Activated CD8-positive, alpha-beta memory T cell treated with anti-CD3 and anti-CD28 coated beads, Interleukin-2, amount 10 ng/mL, durations not matched to agents 7 days and 5 days (primary cell): ENCODE measurements at regions not wholly inside any gene's neighbourhood (a gene's known extent, or its start where the extent isn't known, plus 50 kb on each side); places are given as distances from the start of the nearest gene placed in this dataset.
"Not testable (repeated sequence)": the region's sequence is repeated elsewhere in the genome, so short reads cannot be mapped to it uniquely, and the experiment has no call there.

Experiments
- ATAC-seq: fragments of 150-1000 bp; cut with Tn5 transposase; one replicate; pipeline ENCODE4 v1.10.0; 2021; ENCODE audit warnings: moderate library complexity
- CTCF ChIA-PET: fragments of 350-600 bp; sonication (Branson Sonifier 250); formaldehyde crosslinking; loops from one replicate; lab custom pipeline; 2021; ENCODE audit warnings: antibody characterized with exemption; lab: Charles Lee
- DNase-seq: peaks from one replicate; pipeline ENCODE4 v3.0.0-alpha.2; 2020
- H3K27ac Mint-ChIP-seq: one replicate; pipeline ENCODE4 v1.8.0; 2021; ENCODE audit warnings: mild to moderate bottlenecking, mixed read lengths
- H3K27me3 Mint-ChIP-seq: one replicate; pipeline ENCODE4 v1.8.0; 2021; ENCODE audit warnings: mixed read lengths
- H3K36me3 Mint-ChIP-seq: one replicate; pipeline ENCODE4 v1.8.0; 2021; ENCODE audit warnings: mild to moderate bottlenecking, mixed read lengths
- H3K4me1 Mint-ChIP-seq: one replicate; pipeline ENCODE4 v1.8.0; 2021; ENCODE audit warnings: mixed read lengths
- H3K4me3 Mint-ChIP-seq: one replicate; pipeline ENCODE4 v1.8.0; 2021; ENCODE audit warnings: mild to moderate bottlenecking, moderate library complexity, mixed read lengths
- H3K9me3 Mint-ChIP-seq: one replicate; pipeline ENCODE4 v1.8.0; 2022; ENCODE audit warnings: low read depth, mixed read lengths

DNA sequence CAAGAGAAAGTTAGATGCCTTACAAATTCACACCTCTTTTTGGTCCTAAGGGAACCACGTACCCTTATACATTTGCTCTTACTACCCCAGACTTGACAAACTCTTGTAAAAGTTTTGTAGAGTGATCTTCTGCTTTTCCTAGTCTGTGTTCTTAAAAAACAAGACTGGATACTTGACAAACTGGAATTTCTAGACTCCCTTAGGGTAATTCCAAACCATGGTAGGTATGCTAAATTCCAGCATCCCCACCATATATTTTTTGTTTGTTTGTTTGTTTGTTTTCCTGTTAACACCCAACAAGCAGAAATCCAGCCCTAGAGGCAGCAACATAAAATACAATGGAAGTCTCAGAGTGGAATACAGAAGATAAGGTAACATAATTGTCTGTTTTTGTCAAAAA, 280.7 kb upstream of the NR2F2 start:
- Mint-ChIP-seq H3K4me3 (no peak overlapping the region), H3K27ac (no peak overlapping the region), H3K9me3 (no peaks in the 10 kb centered on the region), H3K4me1 (no peaks in the 10 kb centered on the region), H3K36me3 (no peaks in the 10 kb centered on the region), H3K27me3 (peaks cover 58% of the 10 kb centered on the region)
- CTCF ChIA-PET = no interaction called here
- ATAC-seq (no peak), DNase-seq (no peak)

DNA sequence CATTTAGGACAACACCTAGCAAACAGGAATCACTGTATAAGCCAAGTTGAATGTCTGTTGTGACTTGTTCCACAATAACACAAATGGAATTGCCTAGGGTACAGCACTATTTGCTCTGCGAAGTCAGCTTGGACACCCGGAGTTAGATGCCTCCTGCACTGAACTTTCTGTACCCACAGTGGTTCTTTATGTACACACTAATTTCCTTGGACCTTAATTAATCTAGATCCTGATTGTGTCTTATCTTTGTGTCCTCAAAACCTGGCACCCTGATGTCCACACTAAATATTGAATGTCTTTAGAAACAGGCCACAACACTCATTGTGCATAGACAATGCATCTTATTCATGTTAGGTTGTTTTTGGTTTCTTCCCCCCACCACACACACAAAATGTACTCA, 278.9 kb upstream of the NR2F2 start:
- Mint-ChIP-seq H3K36me3 (no peaks in the 10 kb centered on the region), H3K4me3 (no peak overlapping the region), H3K27me3 (peaks cover 59% of the 10 kb centered on the region), H3K27ac (no peak overlapping the region), H3K9me3 (no peaks in the 10 kb centered on the region), H3K4me1 (no peaks in the 10 kb centered on the region)
- CTCF ChIA-PET = no interaction called here
- ATAC-seq (no peak), DNase-seq (no peak)

DNA sequence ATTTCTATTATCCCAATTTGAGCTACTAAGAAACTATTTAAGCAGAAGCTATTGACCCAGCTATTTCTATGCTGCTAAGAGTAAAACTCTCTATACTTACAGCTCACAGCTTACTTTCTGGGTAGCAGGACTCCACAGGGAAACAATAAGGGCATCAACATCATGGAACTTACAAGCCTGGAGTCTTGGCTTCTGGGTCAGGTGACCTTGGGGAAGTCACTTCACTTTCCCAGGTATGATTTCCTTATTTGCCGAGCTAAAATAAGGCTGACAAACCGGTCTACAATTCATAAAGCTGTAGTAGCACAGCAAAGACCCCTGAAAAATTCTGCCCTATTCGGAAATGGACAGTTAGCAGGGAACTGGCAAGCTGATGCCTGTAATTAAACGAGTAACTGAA, 278.3 kb upstream of the NR2F2 start:
- H3K4me1 Mint-ChIP-seq = no peaks in the 10 kb centered on the region
- DNase-seq (no peak), ATAC-seq (no peak)
- H3K27ac Mint-ChIP-seq = no peak overlapping the region
- H3K27me3 Mint-ChIP-seq = peaks cover 54% of the 10 kb centered on the region
- H3K4me3 Mint-ChIP-seq = no peak overlapping the region
- H3K36me3 Mint-ChIP-seq = no peaks in the 10 kb centered on the region
- CTCF ChIA-PET = no interaction called here
- H3K9me3 Mint-ChIP-seq = no peaks in the 10 kb centered on the region

DNA sequence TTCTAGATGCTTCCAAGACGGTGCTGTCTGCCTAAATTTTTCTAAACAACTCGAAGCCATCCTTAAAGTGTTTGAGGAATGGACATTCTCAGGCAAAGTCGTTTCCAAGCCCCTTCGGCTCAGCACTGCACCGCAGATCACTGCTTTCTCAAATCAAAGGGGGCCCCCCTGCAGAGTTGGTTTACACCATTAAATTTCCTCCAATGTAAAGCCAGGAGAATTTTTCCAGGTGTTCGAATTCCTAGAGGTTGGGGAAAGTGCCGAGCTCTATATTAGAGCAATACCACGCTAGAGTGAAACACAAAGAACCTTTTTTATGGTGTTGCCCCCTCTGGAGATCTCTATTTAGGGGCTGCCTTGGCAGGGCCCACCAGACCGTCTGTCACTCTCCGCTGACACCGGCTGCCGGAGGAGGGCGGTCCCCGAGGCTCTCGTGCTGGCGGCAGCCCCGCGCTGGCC, 277.9 kb upstream of the NR2F2 start:
- Mint-ChIP-seq H3K9me3 (no peaks in the 10 kb centered on the region), H3K4me1 (no peaks in the 10 kb centered on the region), H3K4me3 (no peak overlapping the region), H3K27me3 (peaks cover 51% of the 10 kb centered on the region), H3K27ac (no peak overlapping the region), H3K36me3 (no peaks in the 10 kb centered on the region)
- CTCF ChIA-PET = no interaction called here
- ATAC-seq (no peak), DNase-seq (no peak)

DNA sequence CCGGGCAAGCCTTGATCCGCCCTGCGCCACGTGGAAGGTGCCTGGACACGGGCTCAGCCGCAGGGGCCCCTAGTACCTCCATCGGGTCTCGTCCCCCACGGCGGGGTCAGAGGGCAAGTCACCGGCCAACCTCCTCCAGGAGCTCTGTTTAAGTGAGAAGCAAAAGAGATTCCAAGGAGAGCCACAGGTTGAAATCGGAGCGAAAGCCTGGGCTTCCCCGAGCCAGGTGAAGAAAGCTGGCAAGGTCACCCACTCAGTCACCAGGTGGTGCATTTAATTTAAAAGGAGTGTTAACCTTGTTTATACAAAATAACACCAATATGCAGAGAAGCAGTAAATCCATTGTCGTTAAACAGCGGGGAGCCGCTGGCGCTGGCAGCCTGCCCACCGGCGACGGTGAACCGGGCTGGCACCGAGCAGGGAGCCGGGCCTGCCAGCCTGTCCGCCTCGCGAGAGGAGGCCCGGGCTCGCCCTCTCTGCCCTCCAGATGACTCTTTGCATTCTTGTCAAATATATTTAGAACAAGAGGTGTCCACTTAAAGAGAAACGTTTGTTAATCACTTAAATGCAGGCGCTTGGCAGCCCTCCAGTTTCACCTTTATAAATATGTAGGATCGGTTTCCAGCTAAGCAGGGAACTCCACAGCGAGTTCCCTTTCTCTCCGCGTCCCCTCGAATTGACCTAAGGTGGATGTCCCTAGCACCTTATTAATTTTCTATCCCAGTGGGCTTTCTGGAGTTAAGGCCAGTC, 277.3 kb upstream of the NR2F2 start:
- H3K27me3 Mint-ChIP-seq = peaks cover 51% of the 10 kb centered on the region
- no peak overlapping the region for H3K4me3 Mint-ChIP-seq
- no peak for DNase-seq
- H3K9me3 Mint-ChIP-seq = no peaks in the 10 kb centered on the region
- peaks cover 4% of the 10 kb centered on the region for H3K4me1 Mint-ChIP-seq
- no peak overlapping the region for H3K27ac Mint-ChIP-seq
- no peaks in the 10 kb centered on the region for H3K36me3 Mint-ChIP-seq
- ATAC-seq = no peak
- CTCF ChIA-PET = no interaction called here

DNA sequence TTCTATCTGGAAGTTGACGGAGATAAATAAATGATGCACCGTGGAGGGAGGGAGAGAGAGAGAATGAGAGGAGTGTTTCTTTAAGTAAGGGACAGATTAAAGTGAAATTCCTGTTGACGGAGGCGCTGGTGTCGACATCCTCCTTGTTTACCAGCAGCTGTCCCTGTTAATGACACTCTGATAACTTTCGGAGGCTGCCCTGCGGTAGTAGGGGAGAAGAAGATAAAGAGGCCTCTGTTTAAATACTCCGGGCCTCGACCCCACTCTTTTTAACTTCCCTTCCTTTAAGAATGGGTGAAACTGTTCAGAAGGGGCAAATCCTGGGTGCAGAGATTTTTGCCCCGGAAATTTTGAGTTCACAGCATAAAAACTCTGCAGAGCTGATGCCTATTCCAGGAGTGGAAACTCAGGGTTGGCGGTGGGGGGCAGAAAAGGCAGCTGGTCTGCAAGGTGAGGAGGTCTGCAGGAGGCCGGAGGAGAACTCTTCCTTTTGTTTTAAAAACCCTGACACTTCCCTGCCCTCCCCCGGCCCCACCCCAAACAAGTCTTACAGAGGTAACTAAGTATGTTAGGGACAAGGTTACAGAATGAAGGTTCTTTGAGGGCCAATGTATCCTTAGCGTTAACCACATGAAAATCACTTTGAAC, 276.6 kb upstream of the NR2F2 start:
- H3K4me1 Mint-ChIP-seq = peaks cover 7% of the 10 kb centered on the region
- H3K36me3 Mint-ChIP-seq = no peaks in the 10 kb centered on the region
- H3K9me3 Mint-ChIP-seq = no peaks in the 10 kb centered on the region
- CTCF ChIA-PET = no interaction called here
- ATAC-seq (no peak), DNase-seq (no peak)
- peaks cover 49% of the 10 kb centered on the region for H3K27me3 Mint-ChIP-seq
- H3K4me3 Mint-ChIP-seq = no peak overlapping the region
- no peak overlapping the region for H3K27ac Mint-ChIP-seq

DNA sequence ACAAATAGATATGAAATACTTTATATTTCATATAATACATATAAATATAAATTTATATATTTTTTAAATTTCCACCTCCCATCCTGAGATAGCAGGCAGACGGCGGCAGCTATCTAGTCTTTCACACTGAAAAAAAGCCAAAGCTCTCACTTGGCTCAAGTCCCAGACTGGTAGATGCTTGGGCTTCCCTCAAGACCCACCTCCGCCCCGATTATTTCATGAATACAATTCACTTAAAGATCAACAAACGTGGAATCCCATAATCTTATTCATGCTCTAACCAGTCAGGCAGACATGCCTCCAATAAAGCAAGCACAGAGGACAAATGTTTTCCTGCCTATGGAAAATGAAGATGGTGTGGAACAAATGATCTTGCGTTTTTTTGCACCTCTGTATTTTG, 275.9 kb upstream of the NR2F2 start:
- DNase-seq (no peak), ATAC-seq (no peak)
- H3K27ac Mint-ChIP-seq = no peak overlapping the region
- H3K4me1 Mint-ChIP-seq = peaks cover 7% of the 10 kb centered on the region
- H3K36me3 Mint-ChIP-seq = no peaks in the 10 kb centered on the region
- no peak overlapping the region for H3K4me3 Mint-ChIP-seq
- CTCF ChIA-PET = no interaction called here
- H3K9me3 Mint-ChIP-seq = no peaks in the 10 kb centered on the region
- H3K27me3 Mint-ChIP-seq = peaks cover 42% of the 10 kb centered on the region

DNA sequence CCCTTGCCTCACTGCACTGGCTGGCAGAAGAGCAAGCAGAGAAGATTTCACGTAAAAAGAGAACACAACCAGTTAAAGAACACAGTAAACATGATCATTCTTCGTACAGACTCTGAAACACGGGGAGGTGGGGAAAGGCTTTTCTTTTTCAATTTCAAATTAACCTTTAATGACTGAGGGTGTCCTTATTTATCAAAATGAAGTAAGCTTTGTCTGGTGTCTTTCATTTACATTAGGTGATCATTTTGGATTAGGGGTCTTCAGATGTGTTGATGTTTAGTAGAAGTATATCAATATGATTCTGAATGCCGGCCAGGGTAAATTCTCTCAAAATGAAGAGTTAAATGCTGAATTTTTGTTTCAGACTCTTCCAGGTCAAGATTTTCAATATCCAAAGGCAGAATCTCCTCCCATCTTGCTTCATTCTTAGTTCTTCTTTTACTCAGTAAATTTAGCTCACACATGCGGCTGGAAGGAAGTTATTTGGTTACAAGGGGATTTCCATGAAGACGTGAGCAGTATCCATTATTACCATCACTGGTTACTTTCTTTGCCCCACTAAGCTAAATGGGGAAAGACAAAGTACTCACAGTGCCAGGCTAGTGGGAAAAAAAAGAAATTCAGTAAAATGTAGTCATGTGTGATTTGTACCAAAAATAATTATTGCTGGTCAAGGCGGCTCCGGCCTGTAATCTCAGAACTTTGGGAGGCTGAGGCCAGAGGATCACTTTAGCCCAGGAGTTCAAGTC, 272.2 kb upstream of the NR2F2 start:
- Mint-ChIP-seq H3K36me3 (no peaks in the 10 kb centered on the region), H3K4me1 (peaks cover 7% of the 10 kb centered on the region), H3K27ac (no peak overlapping the region), H3K27me3 (peaks cover 27% of the 10 kb centered on the region), H3K4me3 (no peak overlapping the region), H3K9me3 (no peaks in the 10 kb centered on the region)
- ATAC-seq (no peak), DNase-seq (no peak)
- CTCF ChIA-PET = no interaction called here

DNA sequence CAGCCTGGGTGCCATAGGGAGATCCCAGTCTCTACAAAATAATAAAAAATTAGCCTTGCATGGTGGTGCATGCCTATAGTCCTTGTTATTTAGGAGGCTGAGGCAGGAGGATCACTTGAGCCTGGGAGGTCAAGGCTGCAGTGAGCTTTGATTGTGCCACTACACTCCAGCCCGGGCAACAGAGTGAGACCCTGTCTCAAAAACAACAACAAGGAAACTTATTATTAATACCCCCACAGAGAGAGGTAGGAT, 271.7 kb upstream of the NR2F2 start:
- H3K9me3 Mint-ChIP-seq, ATAC-seq, DNase-seq, H3K4me1 Mint-ChIP-seq, CTCF ChIA-PET, H3K36me3 Mint-ChIP-seq, H3K4me3 Mint-ChIP-seq, H3K27ac Mint-ChIP-seq: not testable (repeated sequence)
- H3K27me3 Mint-ChIP-seq = peaks cover 24% of the 10 kb centered on the region

DNA sequence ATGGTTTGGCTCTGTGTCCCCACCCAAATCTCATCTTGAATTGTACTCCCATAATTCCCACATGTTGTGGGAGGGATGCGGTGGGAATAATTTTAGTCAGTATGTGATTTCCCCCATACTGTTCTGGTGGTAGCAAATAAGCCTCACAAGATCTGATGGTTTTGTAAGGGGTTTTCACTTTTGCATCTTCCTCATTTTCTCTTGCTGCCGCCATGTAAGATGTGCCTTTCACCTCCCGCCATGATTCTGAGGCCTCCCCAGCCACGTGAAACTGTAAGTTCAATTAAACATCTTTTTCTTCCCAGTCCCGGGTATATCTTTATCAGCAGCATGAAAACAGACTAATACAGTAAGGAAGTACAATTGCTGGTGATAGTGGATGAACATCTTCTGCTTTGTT, 269.9 kb upstream of the NR2F2 start:
- H3K4me1 Mint-ChIP-seq, DNase-seq, ATAC-seq, H3K4me3 Mint-ChIP-seq, H3K27ac Mint-ChIP-seq, H3K36me3 Mint-ChIP-seq, CTCF ChIA-PET, H3K9me3 Mint-ChIP-seq: not testable (repeated sequence)
- H3K27me3 Mint-ChIP-seq = peaks cover 17% of the 10 kb centered on the region

DNA sequence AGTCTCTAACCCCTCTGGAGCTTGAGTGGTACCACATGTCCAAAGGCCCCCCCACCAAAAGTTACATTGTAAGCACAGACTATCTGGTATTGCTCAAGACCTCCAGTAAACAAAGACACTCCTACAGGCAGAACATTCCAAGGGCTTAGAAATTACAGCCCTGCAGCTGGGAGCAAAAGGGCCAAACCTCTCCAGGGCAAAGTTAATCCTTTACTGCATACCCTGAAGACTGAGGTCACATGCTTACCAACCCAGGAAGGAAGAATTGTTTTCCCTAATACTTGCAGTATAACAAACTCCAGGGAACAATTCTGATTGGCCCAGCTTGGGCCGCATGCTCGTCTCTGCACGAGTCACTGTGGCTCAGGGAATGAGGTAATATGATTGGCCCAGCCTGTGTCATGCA, 266.1 kb upstream of the NR2F2 start:
- H3K9me3 Mint-ChIP-seq = no peaks in the 10 kb centered on the region
- DNase-seq = no peak
- no peaks in the 10 kb centered on the region for H3K36me3 Mint-ChIP-seq
- CTCF ChIA-PET = no interaction called here
- H3K4me3 Mint-ChIP-seq = no peak overlapping the region
- no peak for ATAC-seq
- peaks cover 9% of the 10 kb centered on the region for H3K27me3 Mint-ChIP-seq
- H3K27ac Mint-ChIP-seq = no peak overlapping the region
- no peaks in the 10 kb centered on the region for H3K4me1 Mint-ChIP-seq

DNA sequence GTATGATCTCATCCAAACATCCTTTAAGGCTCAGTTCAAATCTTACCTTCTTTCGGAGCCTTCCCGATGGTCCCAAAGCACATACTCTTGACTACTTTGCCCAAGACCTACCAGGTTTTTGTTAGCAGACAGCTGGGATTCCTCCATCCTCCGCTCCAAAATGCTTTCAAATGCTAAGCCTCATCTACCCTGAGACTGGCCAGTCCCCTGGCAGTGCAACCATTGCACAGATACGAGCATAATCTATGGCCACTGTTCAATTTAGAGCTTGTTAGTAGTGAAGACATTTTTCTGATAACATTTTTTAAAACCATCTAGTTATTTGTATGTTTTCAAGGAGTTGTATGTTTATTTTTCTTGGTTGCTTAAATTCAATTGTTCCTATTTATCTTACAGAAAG, 264.4 kb upstream of the NR2F2 start:
- no peak for DNase-seq
- CTCF ChIA-PET = no interaction called here
- H3K9me3 Mint-ChIP-seq = no peaks in the 10 kb centered on the region

DNA sequence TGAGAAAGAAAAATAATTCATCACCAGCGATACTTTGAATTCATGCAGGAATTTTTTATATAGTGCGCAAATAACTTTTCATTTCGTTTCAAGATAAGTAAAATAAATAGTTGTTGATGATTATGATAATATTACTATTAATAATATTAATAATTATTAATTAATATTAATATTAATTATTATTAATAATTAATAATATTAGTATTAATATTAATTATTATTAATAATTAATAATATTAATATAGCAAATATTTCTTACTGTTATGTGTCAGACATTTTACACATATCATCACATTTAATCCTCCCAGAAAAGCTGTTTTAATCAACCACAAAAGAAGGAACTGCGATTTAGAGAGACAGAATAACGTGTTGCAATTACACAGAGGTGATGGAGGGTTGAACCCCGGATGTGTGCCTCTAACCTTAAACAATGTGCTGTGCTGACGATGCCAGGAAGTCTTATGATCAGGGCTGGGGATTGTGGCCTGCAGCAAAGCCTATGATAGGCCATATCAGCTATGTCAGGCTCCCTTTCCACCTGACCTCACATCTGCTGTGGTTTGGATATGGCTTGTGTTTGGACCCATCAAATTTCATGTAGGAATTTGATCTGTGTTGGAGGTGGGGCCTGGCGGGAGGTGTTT, 263.5 kb upstream of the NR2F2 start:
- H3K4me3 Mint-ChIP-seq = no peak overlapping the region
- CTCF ChIA-PET = no interaction called here
- ATAC-seq (no peak), DNase-seq (no peak)
- H3K4me1 Mint-ChIP-seq = no peaks in the 10 kb centered on the region
- peaks cover 2% of the 10 kb centered on the region for H3K27me3 Mint-ChIP-seq
- H3K9me3 Mint-ChIP-seq = no peaks in the 10 kb centered on the region
- no peak overlapping the region for H3K27ac Mint-ChIP-seq
- no peaks in the 10 kb centered on the region for H3K36me3 Mint-ChIP-seq

More for the DNA sequence above, 264.4 kb upstream of the NR2F2 start:
- no peak for ATAC-seq
- H3K27me3 Mint-ChIP-seq = peaks cover 4% of the 10 kb centered on the region
- H3K4me3 Mint-ChIP-seq = no peak overlapping the region
- H3K27ac Mint-ChIP-seq = no peak overlapping the region
- H3K4me1 Mint-ChIP-seq = no peaks in the 10 kb centered on the region
- no peaks in the 10 kb centered on the region for H3K36me3 Mint-ChIP-seq
